Keratinocyte (primary cell): ENCODE measurements at regions not wholly inside any gene's neighbourhood (a gene's known extent, or its start where the extent isn't known, plus 50 kb on each side); places are given as distances from the start of the nearest gene placed in this dataset.

ENCODE experiments used
- CTCF ChIP-seq, 3 experiments: IDR thresholded peaks in 1 of 3; conservative IDR thresholded peaks in 1 of 3; optimal IDR thresholded peaks in 1 of 3; 2 replicates in 2 of 3; 3 replicates in 1 of 3; pipeline versions ENCODE3 to v1.5.1; 2011; ENCODE audit warnings: low read length in 3 of 3, mild to moderate bottlenecking in 3 of 3, moderate library complexity in 2 of 3, control low read depth in 1 of 3, inconsistent platforms in 1 of 3; ENCODE audit not compliant: insufficient read depth in 2 of 3; ENCODE audit errors: extremely low read depth in 1 of 3
- EZH2 ChIP-seq: IDR thresholded peaks from one replicate; pipeline ENCODE4 v1.6.1; 2012; ENCODE audit warnings: inconsistent platforms, mild to moderate bottlenecking, low read length, moderate library complexity

- TF ChIP-seq CTCF (optimal IDR thresholded peaks at IDR 0.05 in 1 of 3, IDR thresholded peaks at IDR 0.05 in 1 of 3, conservative IDR thresholded peaks at IDR 0.05 in 1 of 3; ENCODE audit: extremely low read depth in 1 of 3, insufficient read depth in 2 of 3, low read length in 3 of 3), result no peak
- no peak for TF ChIP-seq EZH2
Measured at GRCh38 chr2:21291426-21291825, 167.7 kb downstream of the TDRD15 start.
